A549 (cell line): ENCODE measurements at regions not wholly inside any gene's neighbourhood (a gene's known extent, or its start where the extent isn't known, plus 50 kb on each side); places are given as distances from the start of the nearest gene placed in this dataset.
A peak's percentile ranks its signal among the peaks of the same experiment; 100 is the strongest.

Experiments used
- ATAC-seq, 2 experiments: fragments of 200-7000 bp in 1 of 2; fragments of >200 bp in 1 of 2; cut with Nextera tagmentation in 1 of 2; cut with Tn5 transposase in 1 of 2; 3 replicates each; pipeline versions ENCODE4 v1.8.0 to v1.9.1; 2018 to 2020; ENCODE audit warnings: mild to moderate bottlenecking in 1 of 2, moderate library complexity in 1 of 2
- CTCF ChIA-PET: fragments of 300-600 bp; sonication (Branson Sonifier 250); formaldehyde crosslinking; extraction: SDS; loops from one replicate; lab custom pipeline; 2021; ENCODE audit warnings: antibody characterized with exemption, inconsistent platforms; lab: Yijun Ruan, JAX
- POLR2A ChIA-PET: fragments of 350-600 bp; formaldehyde crosslinking; extraction: SDS; loops from one replicate; lab custom pipeline; 2021; ENCODE audit warnings: antibody characterized with exemption, inconsistent platforms; lab: Yijun Ruan, JAX
- DNase-seq, 2 experiments: peaks; one replicate each; pipeline versions ENCODE4 v3.0.0 to v3.0.0-alpha.2; 2011 to 2016; ENCODE audit warnings: low read depth in 1 of 2, low spot score in 1 of 2
- FAIRE-seq: peaks from 2 replicates; lab custom pipeline; 2011; peaks lifted over from hg19 to GRCh38; lab: Jason Lieb, UNC
- H3K27ac ChIP-seq, 2 experiments: fragments of >200 bp; sonication (Bioruptor Twin); formaldehyde crosslinking; 3 replicates each; pipeline ENCODE4 v1.5.1; 2016 to 2017
- H3K4me1 ChIP-seq: fragments of >200 bp; sonication (Bioruptor Twin); formaldehyde crosslinking; 3 replicates; pipeline ENCODE4 v1.6.1; 2016
- H3K4me2 ChIP-seq: fragments of >200 bp; sonication (Bioruptor Twin); formaldehyde crosslinking; 3 replicates; pipeline ENCODE4 v1.6.1; 2016
- H3K4me3 ChIP-seq: fragments of >200 bp; sonication (Bioruptor Twin); formaldehyde crosslinking; 3 replicates; pipeline ENCODE4 v1.5.1; 2016
- H3K9me3 ChIP-seq: fragments of >200 bp; sonication (Bioruptor Twin); formaldehyde crosslinking; 3 replicates; pipeline ENCODE4 v1.6.1; 2016
- CBX8 ChIP-seq: fragments of 200-600 bp; sonication (generic); IDR thresholded peaks from 2 replicates; pipeline ENCODE4 v1.6.1; 2016
- EHMT2 ChIP-seq: fragments of 200-600 bp; sonication (generic); IDR thresholded peaks from 2 replicates; pipeline ENCODE4 v1.6.1; 2016; ENCODE audit warnings: antibody characterized with exemption, low read depth, mild to moderate bottlenecking, moderate library complexity
- EP300 ChIP-seq, 2 experiments: fragments of >200 bp; sonication (Bioruptor Twin); formaldehyde crosslinking; IDR thresholded peaks; 2 replicates in 1 of 2; 3 replicates in 1 of 2; pipeline ENCODE4 v1.6.1; 2016 to 2017
- FOSL2 ChIP-seq, 2 experiments: fragments of 450-650 bp in 1 of 2; fragments of >200 bp in 1 of 2; sonication (Bioruptor Twin) in 1 of 2; formaldehyde crosslinking; IDR thresholded peaks; 2 replicates each; pipeline versions ENCODE4 v1.5.0 to v1.6.1; 2016 to 2020; ENCODE audit warnings: mild to moderate bottlenecking in 1 of 2, moderate library complexity in 1 of 2
- GATA3 ChIP-seq: IDR thresholded peaks from 2 replicates; pipeline ENCODE4 v1.6.1; 2012; ENCODE audit warnings: borderline replicate concordance
- HDAC2 ChIP-seq: fragments of 200-600 bp; sonication (generic); IDR thresholded peaks from 2 replicates; pipeline ENCODE4 v1.6.1; 2016
- HEYL ChIP-seq: fragments of 250-450 bp; sonication (Bioruptor Pico); IDR thresholded peaks from 2 replicates; pipeline ENCODE4 v1.8.0; 2021; ENCODE audit warnings: mild to moderate bottlenecking, moderate library complexity
- HOXA7 ChIP-seq: fragments of 250-450 bp; sonication (Bioruptor Pico); IDR thresholded peaks from 2 replicates; pipeline ENCODE4 v1.5.0; 2020; ENCODE audit warnings: mild to moderate bottlenecking, moderate library complexity
- HOXB13 ChIP-seq: fragments of 250-450 bp; sonication (Bioruptor Pico); IDR thresholded peaks from 2 replicates; pipeline ENCODE4 v1.5.0; 2020; ENCODE audit warnings: low read depth, mild to moderate bottlenecking, moderate library complexity
- HOXB5 ChIP-seq: fragments of 250-450 bp; sonication (Bioruptor Pico); IDR thresholded peaks from 2 replicates; pipeline ENCODE4 v1.5.0; 2020; ENCODE audit warnings: mild to moderate bottlenecking, moderate library complexity
- JUN ChIP-seq, 2 experiments: fragments of >200 bp; sonication (Bioruptor Twin); formaldehyde crosslinking; IDR thresholded peaks; 2 replicates in 1 of 2; 3 replicates in 1 of 2; pipeline ENCODE4 v1.6.1; 2016 to 2017
- JUNB ChIP-seq: fragments of >200 bp; sonication (Bioruptor Twin); formaldehyde crosslinking; IDR thresholded peaks from 2 replicates; pipeline ENCODE4 v1.6.1; 2016
- KDM1A ChIP-seq: fragments of 200-600 bp; sonication (generic); IDR thresholded peaks from 2 replicates; pipeline ENCODE4 v1.6.1; 2016; ENCODE audit warnings: low read depth, mild to moderate bottlenecking
- MAZ ChIP-seq: fragments of 150-350 bp; IDR thresholded peaks from 2 replicates; pipeline ENCODE4 v1.6.1; 2014; ENCODE audit warnings: antibody characterized with exemption, low read depth, low read length, borderline replicate concordance
- POLR2AphosphoS2 ChIP-seq: conservative IDR thresholded peaks from 2 replicates; pipeline ENCODE4 v1.6.1; 2012; ENCODE audit warnings: low read length, improper control_type of control experiment, inconsistent platforms
- RAD21 ChIP-seq, 2 experiments: fragments of >200 bp in 1 of 2; sonication (Bioruptor Twin) in 1 of 2; formaldehyde crosslinking in 1 of 2; IDR thresholded peaks in 1 of 2; conservative IDR thresholded peaks in 1 of 2; 2 replicates in 1 of 2; 3 replicates in 1 of 2; pipeline ENCODE4 v1.6.1; 2012 to 2018; ENCODE audit warnings: inconsistent platforms in 1 of 2
- RARB ChIP-seq: fragments of 250-450 bp; sonication (Bioruptor Pico); IDR thresholded peaks from 2 replicates; pipeline ENCODE4 v1.8.0; 2021; ENCODE audit warnings: mild to moderate bottlenecking, moderate library complexity
- REST ChIP-seq: fragments of 200-600 bp; sonication (generic); IDR thresholded peaks from 2 replicates; pipeline ENCODE4 v1.6.1; 2016; ENCODE audit warnings: antibody characterized with exemption, mild to moderate bottlenecking, moderate library complexity
- RFX5 ChIP-seq: fragments of 450-650 bp; IDR thresholded peaks from 2 replicates; pipeline ENCODE4 v1.7.1; 2014; ENCODE audit warnings: antibody characterized with exemption, mild to moderate bottlenecking, moderate library complexity
- RNF2 ChIP-seq: fragments of 200-600 bp; sonication (generic); IDR thresholded peaks from 2 replicates; pipeline ENCODE4 v1.6.1; 2016; ENCODE audit warnings: low read depth, mild to moderate bottlenecking, antibody characterized with exemption, moderate library complexity, borderline replicate concordance
- SMC3 ChIP-seq: fragments of >200 bp; sonication (Bioruptor Twin); formaldehyde crosslinking; IDR thresholded peaks from 3 replicates; pipeline ENCODE4 v1.6.1; 2018; ENCODE audit warnings: inconsistent platforms
- SREBF2 ChIP-seq: fragments of 450-650 bp; IDR thresholded peaks from 2 replicates; pipeline ENCODE4 v1.6.1; 2014; ENCODE audit warnings: mild to moderate bottlenecking, moderate library complexity
- TFCP2L1 ChIP-seq: fragments of 250-450 bp; sonication (Bioruptor Pico); IDR thresholded peaks from 2 replicates; pipeline ENCODE4 v1.5.0; 2021; ENCODE audit warnings: mild to moderate bottlenecking
- TP53 ChIP-seq: fragments of 250-450 bp; sonication (Bioruptor Pico); IDR thresholded peaks from 2 replicates; pipeline ENCODE4 v1.5.0; 2021; ENCODE audit warnings: mild to moderate bottlenecking, moderate library complexity
- ZSCAN20 ChIP-seq: fragments of 250-450 bp; sonication (Bioruptor Pico); IDR thresholded peaks from 2 replicates; pipeline ENCODE4 v1.8.0; 2022; ENCODE audit warnings: mild to moderate bottlenecking, moderate library complexity
- WGBS: methylation state at CpG from one replicate; pipeline ENCODE4 v1.1.6; 2017; ENCODE audit errors: missing lambda C conversion rate; 5-methylcytosine and 5-hydroxymethylcytosine counted together
- TF ChIP-seq, protein P1 (sequence below): fragments of 450-650 bp; IDR thresholded peaks from 2 replicates; pipeline ENCODE4 v1.6.1; 2014; ENCODE audit warnings: antibody characterized with exemption

GRCh38 chrX:35664833-35665232, 133.3 kb upstream of the MAGEB16 start:
- H3K4me2 ChIP-seq = no peak overlapping the region
- FAIRE-seq (peak; percentile 77), DNase-seq (no peak), ATAC-seq (no peak)
- POLR2A ChIA-PET = no interaction called here
- TF ChIP-seq RARB (CRISPR knock-in tag) (no peak), TFCP2L1 (CRISPR knock-in tag) (no peak), TP53 (CRISPR knock-in tag) (no peak), KDM1A (no peak), EHMT2 (no peak), JUNB (no peak), MAZ (no peak), RNF2 (no peak), ZSCAN20 (no peak), SMC3 (no peak), GATA3 (no peak), HOXA7 (CRISPR knock-in tag) (no peak), HOXB5 (CRISPR knock-in tag) (no peak), RAD21 (conservative IDR thresholded peaks at IDR 0.05 in 1 of 2, IDR thresholded peaks at IDR 0.05 in 1 of 2) (no peak), HEYL (CRISPR knock-in tag) (no peak), POLR2AphosphoS2 (no peak), FOSL2 (IDR thresholded peaks at IDR 0.05) (no peak), FOSL2 (CRISPR knock-in tag; IDR thresholded peaks at IDR 0.05) (no peak)
- H3K9me3 ChIP-seq = no peaks in the 10 kb centered on the region
- no peak overlapping the region for H3K27ac ChIP-seq
- CTCF ChIA-PET = no interaction called here
- WGBS = 17% methylated on average over 2 of the region's 2 CpGs
- H3K4me3 ChIP-seq = no peak overlapping the region
- no peaks in the 10 kb centered on the region for H3K4me1 ChIP-seq

DNA sequence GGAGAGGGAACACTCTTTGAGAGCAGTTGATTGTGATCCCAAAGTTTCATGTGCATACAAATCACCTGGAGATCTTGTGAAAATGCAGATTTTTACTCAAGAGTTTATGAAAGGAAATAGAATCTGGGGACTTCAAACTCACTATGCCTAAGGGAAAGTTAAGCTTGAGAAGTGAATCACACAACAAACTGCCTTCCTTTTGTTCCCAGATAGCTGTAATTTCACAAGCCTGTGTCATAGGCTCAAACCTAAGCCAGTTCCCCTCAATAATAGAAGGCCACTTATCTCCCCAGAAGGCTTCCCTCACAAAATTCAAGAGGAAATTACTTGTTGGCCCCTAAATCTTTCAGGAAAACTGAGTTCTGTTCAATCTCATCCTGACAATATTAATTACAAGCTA, 132.8 kb upstream of the MAGEB16 start:
- ChIA-PET CTCF (no interaction called here), POLR2A (no interaction called here)
- ATAC-seq (no peak), FAIRE-seq (no peak), DNase-seq (no peak)
- Histone ChIP-seq H3K27ac (no peak overlapping the region), H3K4me1 (no peaks in the 10 kb centered on the region), H3K4me2 (no peak overlapping the region), H3K4me3 (no peak overlapping the region), H3K9me3 (no peaks in the 10 kb centered on the region)
- TF ChIP-seq RARB (CRISPR knock-in tag) (no peak), CBX8 (no peak), HOXB13 (CRISPR knock-in tag) (no peak), REST (no peak), FOSL2 (IDR thresholded peaks at IDR 0.05) (no peak), FOSL2 (CRISPR knock-in tag; IDR thresholded peaks at IDR 0.05) (no peak), RAD21 (conservative IDR thresholded peaks at IDR 0.05 in 1 of 2, IDR thresholded peaks at IDR 0.05 in 1 of 2) (no peak), MAZ (no peak), HDAC2 (no peak), RNF2 (no peak), EP300 (IDR thresholded peaks at IDR 0.05) (no peak), RFX5 (no peak), JUN (IDR thresholded peaks at IDR 0.05) (no peak), SREBF2 (no peak), KDM1A (no peak), TFCP2L1 (CRISPR knock-in tag) (no peak)
- TF ChIP-seq, protein P1, sequence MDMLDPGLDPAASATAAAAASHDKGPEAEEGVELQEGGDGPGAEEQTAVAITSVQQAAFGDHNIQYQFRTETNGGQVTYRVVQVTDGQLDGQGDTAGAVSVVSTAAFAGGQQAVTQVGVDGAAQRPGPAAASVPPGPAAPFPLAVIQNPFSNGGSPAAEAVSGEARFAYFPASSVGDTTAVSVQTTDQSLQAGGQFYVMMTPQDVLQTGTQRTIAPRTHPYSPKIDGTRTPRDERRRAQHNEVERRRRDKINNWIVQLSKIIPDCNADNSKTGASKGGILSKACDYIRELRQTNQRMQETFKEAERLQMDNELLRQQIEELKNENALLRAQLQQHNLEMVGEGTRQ = no peak
- TF ChIP-seq, all 56 proteins: peak for 0
